ENCODE measurements at regions not wholly inside any gene's neighbourhood (a gene's known extent, or its start where the extent isn't known, plus 50 kb on each side); places are given as distances from the start of the nearest gene placed in this dataset.
A peak's percentile ranks its signal among the peaks of the same experiment; 100 is the strongest.

DNA sequence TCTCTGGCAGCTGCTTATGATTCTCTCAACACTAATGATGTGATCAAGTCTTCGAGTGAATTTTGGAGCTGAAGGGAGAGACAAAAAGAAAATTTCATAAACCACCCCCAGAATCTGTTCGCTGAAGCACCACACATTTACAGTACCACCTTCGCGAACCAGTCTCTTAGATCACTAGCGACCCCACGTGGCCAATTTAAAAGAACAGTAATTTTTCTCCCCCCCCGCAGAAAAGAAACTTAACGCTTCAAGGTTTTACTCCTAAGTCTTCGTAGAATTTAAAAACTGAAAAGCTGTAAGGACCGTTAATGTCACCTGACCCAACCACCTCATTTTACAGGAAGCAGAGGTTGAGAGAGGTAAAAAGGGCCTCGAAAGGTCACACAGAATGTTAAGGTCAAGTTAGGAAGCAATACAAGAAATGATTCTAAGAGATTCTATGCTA is 187.5 kb downstream of the QDPR start:
- Histone ChIP-seq H3K9me3 (no peaks in the 10 kb centered on the region), H3K27me3 (no peaks in the 10 kb centered on the region), H3K4me3 (no peak overlapping the region), H3K27ac (no peak overlapping the region), H3K36me3 (no peaks in the 10 kb centered on the region), H3K4me1 (peaks cover 0 to 11% (median 10%) of the 10 kb centered on the region in 4 donors)
- TF ChIP-seq, protein P1, sequence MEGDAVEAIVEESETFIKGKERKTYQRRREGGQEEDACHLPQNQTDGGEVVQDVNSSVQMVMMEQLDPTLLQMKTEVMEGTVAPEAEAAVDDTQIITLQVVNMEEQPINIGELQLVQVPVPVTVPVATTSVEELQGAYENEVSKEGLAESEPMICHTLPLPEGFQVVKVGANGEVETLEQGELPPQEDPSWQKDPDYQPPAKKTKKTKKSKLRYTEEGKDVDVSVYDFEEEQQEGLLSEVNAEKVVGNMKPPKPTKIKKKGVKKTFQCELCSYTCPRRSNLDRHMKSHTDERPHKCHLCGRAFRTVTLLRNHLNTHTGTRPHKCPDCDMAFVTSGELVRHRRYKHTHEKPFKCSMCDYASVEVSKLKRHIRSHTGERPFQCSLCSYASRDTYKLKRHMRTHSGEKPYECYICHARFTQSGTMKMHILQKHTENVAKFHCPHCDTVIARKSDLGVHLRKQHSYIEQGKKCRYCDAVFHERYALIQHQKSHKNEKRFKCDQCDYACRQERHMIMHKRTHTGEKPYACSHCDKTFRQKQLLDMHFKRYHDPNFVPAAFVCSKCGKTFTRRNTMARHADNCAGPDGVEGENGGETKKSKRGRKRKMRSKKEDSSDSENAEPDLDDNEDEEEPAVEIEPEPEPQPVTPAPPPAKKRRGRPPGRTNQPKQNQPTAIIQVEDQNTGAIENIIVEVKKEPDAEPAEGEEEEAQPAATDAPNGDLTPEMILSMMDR (IDR thresholded peaks at IDR 0.05), result peak; percentile 59 to 61
- intact Hi-C loops (cut with DNase I; ENCODE audit: low total_unique reads), result loop anchor here (10.0 kb wide), 1 partner anchor 420 kb away; no protein-coding TSS in a partner anchor
- no peak for DNase-seq

DNA sequence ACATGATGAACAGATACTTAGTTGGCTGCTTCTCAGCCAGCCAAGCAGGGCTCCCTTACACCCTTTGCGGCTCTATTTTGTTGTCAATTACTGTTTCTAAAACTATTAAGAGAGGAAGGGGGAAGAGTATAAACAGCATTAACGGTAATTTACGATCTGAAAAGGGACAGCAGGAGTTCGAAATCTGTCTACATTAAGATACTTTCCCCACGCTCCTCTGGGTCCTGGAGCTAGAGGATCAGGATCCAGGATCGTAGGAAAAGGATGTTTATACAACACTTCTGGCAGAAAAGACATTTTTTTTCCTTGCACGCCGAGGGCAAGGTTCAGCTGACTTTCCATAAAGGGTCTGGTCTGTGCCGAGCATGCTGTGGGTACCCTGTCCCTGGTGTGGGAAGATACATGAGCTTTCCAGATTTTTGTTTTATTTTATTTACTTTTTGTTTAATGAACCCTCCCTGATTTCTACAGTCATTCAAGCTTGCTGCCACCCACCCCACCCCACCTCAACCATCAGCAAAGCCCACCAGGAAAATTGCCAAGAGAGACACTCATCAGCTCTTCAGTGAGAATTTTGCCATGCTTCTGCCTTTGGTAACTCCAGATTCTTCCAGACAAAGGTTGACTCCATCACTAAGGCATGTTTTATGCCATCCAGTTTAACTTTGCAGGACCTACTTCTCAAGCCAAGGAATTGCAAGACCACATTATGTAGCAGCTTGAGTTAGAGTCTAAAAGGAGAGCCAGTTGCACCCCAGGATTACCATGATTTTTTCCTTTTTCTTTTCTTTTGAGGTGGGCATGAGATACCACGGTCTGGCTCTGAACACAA is 188.1 kb downstream of the QDPR start:
- Histone ChIP-seq H3K9me3 (no peaks in the 10 kb centered on the region), H3K4me1 (peaks cover 0 to 11% (median 10%) of the 10 kb centered on the region in 4 donors), H3K4me3 (no peak overlapping the region), H3K36me3 (no peaks in the 10 kb centered on the region), H3K27me3 (no peaks in the 10 kb centered on the region), H3K27ac (no peak overlapping the region)
- TF ChIP-seq, protein P1 (IDR thresholded peaks at IDR 0.05), result no peak
- intact Hi-C loops (cut with DNase I; ENCODE audit: low total_unique reads), result loop anchor here (10.0 kb wide), 1 partner anchor 419 kb away; no protein-coding TSS in a partner anchor
- no peak for DNase-seq

DNA sequence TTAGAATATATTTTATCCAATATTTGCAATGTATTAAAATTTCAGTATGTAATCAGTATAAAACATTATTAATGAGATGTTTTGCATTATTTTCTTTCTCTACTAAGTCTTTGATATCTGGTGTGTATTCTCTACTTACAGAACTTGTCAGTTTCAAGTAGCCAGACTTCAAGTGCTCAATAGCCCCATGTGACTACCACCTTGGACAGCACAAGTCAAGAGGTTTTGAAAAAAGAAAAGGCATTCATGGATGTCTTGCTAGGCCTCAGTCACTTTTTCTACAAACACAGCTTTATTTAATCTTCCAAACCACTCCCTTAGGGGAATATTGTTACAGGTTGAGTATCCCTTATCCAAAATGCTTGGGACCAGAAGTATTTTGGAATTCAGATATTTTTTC is 189.4 kb downstream of the QDPR start:
- no peak overlapping the region for H3K27ac ChIP-seq
- TF ChIP-seq, protein P1 (IDR thresholded peaks at IDR 0.05), result no peak
- H3K36me3 ChIP-seq, result no peaks in the 10 kb centered on the region
- DNase-seq, result no peak
- intact Hi-C loops (cut with DNase I; ENCODE audit: low total_unique reads), result loop anchor here (10.0 kb wide), 1 partner anchor 418 kb away; no protein-coding TSS in a partner anchor
- H3K27me3 ChIP-seq, result no peaks in the 10 kb centered on the region
- peaks cover 0 to 11% (median 10%) of the 10 kb centered on the region in 4 donors for H3K4me1 ChIP-seq
- no peak overlapping the region for H3K4me3 ChIP-seq
- no peaks in the 10 kb centered on the region for H3K9me3 ChIP-seq

DNA sequence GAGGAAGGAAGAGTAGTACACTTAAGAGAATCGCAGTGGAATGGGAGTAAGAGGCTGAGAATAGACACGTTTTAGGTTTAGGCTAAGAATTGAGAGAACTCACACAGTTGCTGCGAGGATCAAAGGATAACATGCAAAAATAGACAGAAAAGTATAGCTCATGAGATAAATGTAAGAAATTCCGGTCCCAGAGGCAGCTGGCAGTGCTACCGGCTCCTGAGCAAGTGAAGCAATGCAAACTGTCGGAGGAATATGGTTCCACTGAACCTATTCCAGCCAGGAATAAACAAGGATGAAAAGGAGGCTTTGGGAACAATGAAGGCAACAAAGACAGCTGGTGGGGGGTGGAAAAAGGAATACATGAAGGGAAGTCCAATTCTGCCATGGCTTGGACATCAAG is 191.8 kb downstream of the QDPR start:
- TF ChIP-seq, protein P1 (IDR thresholded peaks at IDR 0.05), result no peak
- H3K4me1 ChIP-seq, result peaks cover 0 to 11% (median 10%) of the 10 kb centered on the region in 4 donors
- no peaks in the 10 kb centered on the region for H3K9me3 ChIP-seq
- no peak overlapping the region for H3K27ac ChIP-seq
- intact Hi-C loops (cut with DNase I; ENCODE audit: low total_unique reads), result loop anchor here (10.0 kb wide), 1 partner anchor 415 kb away; no protein-coding TSS in a partner anchor
- DNase-seq, result no peak
- H3K36me3 ChIP-seq, result no peaks in the 10 kb centered on the region
- no peaks in the 10 kb centered on the region for H3K27me3 ChIP-seq
- no peak overlapping the region for H3K4me3 ChIP-seq

DNA sequence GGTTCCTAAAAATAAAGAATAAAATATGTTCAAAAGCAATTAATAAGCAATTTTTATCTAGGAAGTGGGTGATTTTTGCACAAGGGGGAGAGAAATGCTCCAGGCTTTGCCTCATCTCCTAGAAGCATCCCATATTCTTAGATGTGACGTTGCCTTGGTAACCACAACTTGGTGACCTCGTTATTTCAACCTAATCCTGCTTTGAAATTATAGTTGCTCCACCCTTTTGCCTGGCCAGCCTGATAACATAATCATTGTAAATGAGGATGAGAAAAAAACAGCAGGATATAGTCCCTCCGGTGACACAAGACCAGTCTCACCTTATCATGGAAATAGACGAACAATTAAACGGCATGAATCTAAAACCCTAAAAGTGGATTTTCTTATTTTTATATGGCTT is 194.4 kb downstream of the QDPR start:
- Histone ChIP-seq H3K4me3 (no peak overlapping the region), H3K36me3 (no peaks in the 10 kb centered on the region), H3K27me3 (no peaks in the 10 kb centered on the region), H3K9me3 (no peaks in the 10 kb centered on the region), H3K4me1 (no peaks in the 10 kb centered on the region), H3K27ac (no peak overlapping the region)
- intact Hi-C loops (cut with DNase I; ENCODE audit: low total_unique reads), result no loop called here
- no peak for DNase-seq
- TF ChIP-seq, protein P1 (IDR thresholded peaks at IDR 0.05), result no peak

Data from tibial artery (tissue), 4 donors.